NCI-H69 (cell line): ENCODE measurements at regions not wholly inside any gene's neighbourhood (a gene's known extent, or its start where the extent isn't known, plus 50 kb on each side); places are given as distances from the start of the nearest gene placed in this dataset.

Experiments used
- DNase-seq: peaks from one replicate; lab custom pipeline; 2025; lab: John Stamatoyannopoulos, UW

- no peak for DNase-seq
Observed at GRCh38 chr18:55047546-55047945, 88.3 kb upstream of the CCDC68 start.

GRCh38 chr18:55041366-55041765, 82.1 kb upstream of the CCDC68 start:
- DNase-seq: no peak

GRCh38 chr18:55038162-55038561, 78.9 kb upstream of the CCDC68 start:
- no peak for DNase-seq

- DNase-seq: no peak
Observed at GRCh38 chr18:55034742-55035141, 75.5 kb upstream of the CCDC68 start.

GRCh38 chr18:55031979-55032378, 72.7 kb upstream of the CCDC68 start:
- no peak for DNase-seq

GRCh38 chr18:55031576-55031975, 72.3 kb upstream of the CCDC68 start:
- no peak for DNase-seq

GRCh38 chr18:55031164-55031563, 71.9 kb upstream of the CCDC68 start:
- DNase-seq: no peak

GRCh38 chr18:55024564-55024963, 65.3 kb upstream of the CCDC68 start:
- no peak for DNase-seq

GRCh38 chr18:55018602-55019001, 59.3 kb upstream of the CCDC68 start:
- DNase-seq: no peak

GRCh38 chr18:55014095-55014494, 54.8 kb upstream of the CCDC68 start:
- no peak for DNase-seq

GRCh38 chr18:55013685-55014084, 54.4 kb upstream of the CCDC68 start:
- no peak for DNase-seq

- DNase-seq: no peak
Observed at GRCh38 chr18:55013086-55013485, 53.8 kb upstream of the CCDC68 start.

GRCh38 chr18:55012008-55012407, 52.7 kb upstream of the CCDC68 start:
- DNase-seq: no peak
